ENCODE measurements at regions not wholly inside any gene's neighbourhood (a gene's known extent, or its start where the extent isn't known, plus 50 kb on each side); places are given as distances from the start of the nearest gene placed in this dataset.
"Not testable (repeated sequence)": the region's sequence is repeated elsewhere in the genome, so short reads cannot be mapped to it uniquely, and the experiment has no call there.

GRCh38 chr14:106000029-106000511 is 473.7 kb downstream of the TMEM121 start:
- not testable (repeated sequence) for DNase-seq (ENCODE audit: low spot score)

- not testable (repeated sequence) for DNase-seq (ENCODE audit: low spot score)
Measured at GRCh38 chr14:106001277-106001676, 474.9 kb downstream of the TMEM121 start.

DNA sequence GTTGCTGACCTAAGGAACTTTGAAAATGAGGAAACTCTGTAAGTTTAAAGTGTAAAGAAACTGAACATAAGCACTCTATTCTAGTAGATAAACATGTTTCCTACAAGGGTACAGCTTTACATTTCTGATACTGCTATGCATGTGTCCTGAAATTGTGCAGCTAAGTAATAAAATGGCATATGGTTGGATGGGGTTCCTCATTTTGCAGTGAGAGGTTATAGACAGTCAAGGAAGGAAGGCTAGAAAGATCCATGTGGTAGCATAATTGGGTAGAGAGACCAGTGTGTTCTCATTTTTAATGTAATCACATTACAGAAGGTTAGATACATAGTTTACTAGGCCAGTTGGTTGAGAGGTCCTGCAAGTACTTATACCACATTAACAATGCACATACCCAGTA is 477.0 kb downstream of the TMEM121 start:
- no peak for DNase-seq (ENCODE audit: low spot score)

- DNase-seq (ENCODE audit: low spot score): not testable (repeated sequence)
Measured at GRCh38 chr14:106004937-106005795, 478.8 kb downstream of the TMEM121 start.

- DNase-seq (ENCODE audit: low spot score): not testable (repeated sequence)
Measured at GRCh38 chr14:106006043-106006442, 479.7 kb downstream of the TMEM121 start.

DNA sequence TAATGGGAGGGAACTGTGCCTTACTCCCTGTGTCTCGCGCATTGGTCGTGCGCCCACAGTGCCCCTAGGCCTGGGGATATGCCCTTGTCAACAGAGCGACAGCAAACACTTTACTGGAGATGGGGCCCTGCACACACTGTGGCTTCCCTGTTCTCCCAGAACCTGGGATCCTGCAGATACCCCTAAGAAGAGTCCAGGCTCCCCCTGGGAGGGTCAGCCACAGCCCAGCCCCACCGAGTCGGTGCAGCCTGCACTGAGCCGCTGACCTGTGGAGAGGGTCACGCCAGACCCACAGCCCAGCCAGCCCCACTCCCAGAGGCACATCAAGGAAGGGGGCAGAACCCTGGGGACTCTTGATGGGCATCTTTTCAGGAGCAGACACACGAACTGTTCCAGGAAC is 480.3 kb downstream of the TMEM121 start:
- not testable (repeated sequence) for DNase-seq (ENCODE audit: low spot score)

GRCh38 chr14:106010783-106011182 is 484.4 kb downstream of the TMEM121 start:
- DNase-seq (ENCODE audit: low spot score): no peak

- DNase-seq (ENCODE audit: low spot score): not testable (repeated sequence)
Measured at GRCh38 chr14:106011631-106012360, 485.4 kb downstream of the TMEM121 start.

DNA sequence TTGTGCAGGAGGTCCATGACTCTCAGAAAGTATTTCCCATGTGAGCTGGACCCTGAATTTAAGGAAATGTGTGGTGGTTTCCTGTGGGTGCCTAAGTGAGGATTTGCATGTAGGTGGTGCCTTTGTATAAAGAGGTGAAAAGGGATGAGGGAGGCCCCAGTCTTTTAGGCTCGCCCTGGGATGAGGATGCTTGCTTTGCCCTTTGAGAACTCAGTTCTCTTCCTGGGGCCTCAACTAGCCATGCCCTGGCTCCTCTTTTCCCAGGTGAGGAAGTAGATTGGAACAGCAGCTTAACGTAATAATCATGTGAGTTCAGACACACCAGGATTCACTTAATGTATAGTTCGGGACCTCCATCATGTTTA is 486.0 kb downstream of the TMEM121 start:
- not testable (repeated sequence) for DNase-seq (ENCODE audit: low spot score)

GRCh38 chr14:106013879-106014376 is 487.5 kb downstream of the TMEM121 start:
- DNase-seq (ENCODE audit: low spot score): no peak

DNA sequence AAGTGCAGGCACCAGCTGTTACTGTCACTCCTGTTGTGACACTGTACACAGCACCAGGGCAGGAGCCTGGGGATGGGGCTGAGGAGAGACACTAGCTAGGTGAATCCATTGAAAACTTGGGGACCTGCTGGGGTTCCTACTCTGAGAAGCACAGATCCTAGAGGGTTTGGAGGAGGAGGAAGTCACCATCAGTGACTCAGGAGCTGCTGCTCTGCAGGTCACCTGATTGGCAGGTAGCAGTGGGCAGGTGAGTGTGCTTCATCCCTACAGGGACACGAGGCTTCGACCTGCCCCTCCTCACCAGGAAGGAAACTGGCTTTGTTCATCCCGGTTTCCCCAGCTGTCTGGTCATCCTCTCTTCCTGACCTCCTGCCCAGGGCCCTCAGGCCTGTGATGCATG is 491.6 kb downstream of the TMEM121 start:
- not testable (repeated sequence) for DNase-seq (ENCODE audit: low spot score)

DNA sequence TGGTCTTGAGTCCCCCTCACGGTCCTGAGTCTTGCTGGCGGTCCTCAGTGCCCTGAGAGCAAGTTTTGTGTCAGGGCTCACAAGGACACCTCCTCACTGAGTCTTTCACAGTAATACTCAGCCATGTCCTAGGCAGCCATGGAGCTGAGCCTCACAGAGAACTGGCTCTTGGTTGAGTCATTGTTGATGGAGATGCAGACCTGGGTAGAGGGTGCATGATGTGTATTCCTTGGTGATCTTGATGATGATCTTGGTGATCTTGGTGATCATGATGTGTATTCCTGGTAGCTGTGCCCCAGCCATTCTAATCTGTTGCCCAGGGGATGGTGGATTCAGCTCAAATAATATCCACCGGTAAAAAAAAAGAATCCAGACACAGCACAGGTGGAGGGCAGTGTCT is 495.4 kb downstream of the TMEM121 start:
- no peak for DNase-seq (ENCODE audit: low spot score)

DNA sequence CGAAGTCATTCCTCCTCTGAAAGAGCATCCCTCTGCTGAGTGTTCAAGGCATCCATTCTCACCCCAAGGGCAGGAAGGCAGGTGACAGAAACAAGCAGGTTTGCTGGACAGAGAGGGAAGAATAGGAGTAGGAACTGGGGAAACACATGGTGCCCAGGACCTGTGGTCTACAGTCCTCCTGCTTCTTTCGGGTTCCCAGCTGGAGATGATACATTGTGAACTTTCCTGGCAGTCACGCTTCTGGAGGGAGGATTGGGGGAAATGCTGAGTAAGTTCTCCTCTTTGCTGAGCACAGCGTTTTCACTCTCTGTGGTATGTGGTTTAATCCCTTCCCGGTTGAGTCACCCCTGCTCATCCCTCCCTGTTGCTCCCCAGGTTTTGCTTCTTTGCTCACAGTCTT is 496.3 kb downstream of the TMEM121 start:
- not testable (repeated sequence) for DNase-seq (ENCODE audit: low spot score)

DNA sequence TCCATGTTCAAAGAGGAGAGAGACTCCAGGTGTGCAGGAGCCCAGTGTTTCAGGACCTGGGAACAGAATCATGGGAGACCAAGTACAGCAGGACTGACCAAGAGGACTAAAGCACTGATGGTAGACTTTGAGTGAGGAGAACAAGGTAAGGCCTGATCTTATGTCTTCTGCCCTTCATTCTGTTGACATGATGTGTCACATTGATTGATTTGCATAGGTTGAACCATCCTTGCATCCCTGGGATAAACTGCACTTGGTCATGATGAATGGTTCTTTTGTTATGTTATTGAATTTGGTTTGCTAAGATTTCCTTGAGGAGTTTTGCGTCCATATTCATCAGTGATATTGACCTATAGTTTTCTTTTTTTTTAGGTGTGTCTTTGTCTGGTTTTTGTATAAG is 497.0 kb downstream of the TMEM121 start:
- no peak for DNase-seq (ENCODE audit: low spot score)

DNA sequence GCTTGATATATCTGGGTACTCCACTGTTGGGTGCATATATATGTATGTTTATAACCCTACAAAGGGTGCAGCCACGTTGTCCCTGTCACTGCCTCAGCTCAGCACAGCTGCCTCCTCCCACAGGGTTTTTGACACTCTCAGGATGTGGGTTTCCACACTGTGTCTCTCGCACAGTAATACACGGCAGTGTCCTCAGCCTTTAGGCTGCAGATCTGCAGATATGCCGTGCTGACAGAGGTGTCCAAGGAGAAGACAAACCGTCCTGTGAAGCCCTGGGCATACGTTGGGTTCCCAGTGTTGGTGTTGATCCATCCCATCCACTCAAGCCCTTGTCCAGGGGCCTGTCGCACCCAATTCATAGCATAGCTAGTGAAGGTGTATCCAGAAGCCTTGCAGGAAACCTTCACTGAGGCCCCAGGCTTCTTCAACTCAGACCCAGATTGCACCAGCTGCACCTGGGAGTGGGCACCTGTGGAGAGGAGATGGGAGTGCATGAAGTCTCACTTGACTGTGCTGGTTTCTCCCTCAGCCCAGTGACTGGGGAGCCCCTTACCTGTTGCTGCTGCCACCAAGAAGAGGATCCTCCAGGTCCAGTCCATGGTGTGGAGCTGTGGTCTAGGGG is 498.7 kb downstream of the TMEM121 start:
- no peak for DNase-seq (ENCODE audit: low spot score)

DNA sequence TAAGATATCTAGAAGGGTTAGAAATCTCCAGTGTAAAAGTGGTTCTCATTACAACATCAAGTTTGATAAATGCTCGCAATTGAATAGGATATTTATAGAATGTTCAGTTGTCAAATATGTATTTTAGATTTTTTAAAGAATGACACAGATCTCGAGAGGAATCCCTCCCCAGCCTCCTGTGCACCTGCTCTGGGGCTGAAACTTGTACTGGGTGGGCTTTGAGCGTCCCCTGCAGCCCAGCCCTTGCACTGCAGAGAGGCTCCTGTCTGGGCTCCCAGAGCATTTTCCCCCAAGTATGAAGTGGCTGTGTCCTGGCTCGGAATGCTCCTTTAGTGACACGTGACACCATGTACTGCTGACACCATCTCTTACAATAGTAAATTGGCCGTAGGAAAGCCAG is 499.6 kb downstream of the TMEM121 start:
- no peak for DNase-seq (ENCODE audit: low spot score)

DNA sequence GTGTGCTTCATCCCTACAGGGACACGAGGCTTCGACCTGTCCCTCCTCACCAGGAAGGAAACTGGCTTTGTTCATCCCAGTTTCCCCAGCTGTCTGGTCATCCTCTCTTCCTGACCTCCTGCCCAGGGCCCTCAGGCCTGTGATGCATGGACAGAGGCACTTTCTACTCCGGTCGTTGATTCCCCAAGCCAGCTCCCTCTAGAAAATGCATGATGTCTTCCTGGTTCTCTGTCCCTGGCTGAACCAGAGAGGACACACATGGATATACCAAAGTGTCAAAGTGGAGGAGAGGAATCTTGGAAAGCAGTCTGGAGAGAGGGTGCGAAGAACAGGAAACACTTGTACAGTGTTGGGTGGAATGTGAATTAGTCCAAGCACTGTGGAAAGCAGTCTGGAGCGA is 501.4 kb downstream of the TMEM121 start:
- DNase-seq (ENCODE audit: low spot score): not testable (repeated sequence)

GRCh38 chr14:106029959-106030358 is 503.6 kb downstream of the TMEM121 start:
- no peak for DNase-seq (ENCODE audit: low spot score)

DNA sequence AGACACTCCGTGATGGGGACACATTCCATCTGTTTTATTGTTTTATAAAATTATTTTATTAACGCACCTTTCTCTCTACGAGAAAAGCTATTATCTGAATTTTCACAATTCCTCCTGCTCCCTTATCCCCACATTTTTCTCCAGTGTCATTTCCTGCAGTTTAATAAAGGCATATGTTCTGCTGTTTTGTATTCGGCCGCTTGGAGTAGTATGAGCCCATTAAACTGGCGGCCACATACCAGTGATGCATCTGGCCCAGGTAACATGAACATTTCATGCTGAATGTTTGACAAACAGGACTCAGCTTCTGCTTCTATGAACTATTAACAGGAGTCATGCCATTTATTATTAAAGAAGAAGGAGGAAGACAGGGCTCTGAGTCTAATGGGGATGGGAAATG is 511.0 kb downstream of the TMEM121 start:
- no peak for DNase-seq (ENCODE audit: low spot score)

- no peak for DNase-seq (ENCODE audit: low spot score)
Measured at GRCh38 chr14:106038263-106038662, 511.9 kb downstream of the TMEM121 start.

GRCh38 chr14:106039400-106039799 is 513.0 kb downstream of the TMEM121 start:
- DNase-seq (ENCODE audit: low spot score): peak; percentile 32

DNA sequence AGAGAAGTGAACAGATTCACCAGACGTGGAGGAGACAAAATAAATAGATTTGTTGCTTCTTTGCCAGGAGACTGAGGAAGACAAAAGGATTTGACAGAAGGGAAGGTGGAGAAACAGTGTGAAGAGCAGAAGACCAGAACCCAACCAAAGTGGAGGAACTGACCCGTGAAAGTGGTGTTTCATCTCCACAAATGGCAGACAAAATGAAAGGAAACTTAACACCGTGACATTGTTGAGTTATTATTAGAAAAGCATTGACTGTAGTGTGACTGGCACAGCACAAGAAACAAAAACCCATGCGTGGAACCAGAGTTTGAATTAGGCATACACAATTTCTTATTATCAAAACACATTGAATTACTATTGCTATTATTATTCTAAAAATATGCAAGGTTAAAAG is 518.1 kb downstream of the TMEM121 start:
- DNase-seq (ENCODE audit: low spot score): no peak
